Coronary artery (tissue), 2 donors: ENCODE measurements at regions not wholly inside any gene's neighbourhood (a gene's known extent, or its start where the extent isn't known, plus 50 kb on each side); places are given as distances from the start of the nearest gene placed in this dataset.

ENCODE experiments used
- DNase-seq: peaks from one replicate; pipeline ENCODE4 v3.0.0-alpha.2; 2017; ENCODE audit warnings: low spot score
- H3K27ac ChIP-seq, 2 donors: fragments of 200-600 bp; sonication (generic); one replicate each; pipeline ENCODE4 v1.5.1; 2016 to 2019
- H3K4me3 ChIP-seq: fragments of 200-600 bp; sonication (generic); 2 replicates; pipeline ENCODE4 v1.5.1; 2016; ENCODE audit warnings: mild to moderate bottlenecking, moderate library complexity
- CTCF ChIP-seq: fragments of 200-600 bp; sonication (generic); IDR thresholded peaks from one replicate; pipeline ENCODE4 v1.5.1; 2019; ENCODE audit warnings: antibody characterized with exemption

- Histone ChIP-seq H3K4me3 (no peak overlapping the region), H3K27ac (no peak overlapping the region)
- DNase-seq, result no peak
- TF ChIP-seq CTCF, result no peak
These were observed 471.9 kb downstream of the TRIML1 start for GRCh38 chr4:188611143-188611542.

GRCh38 chr4:188612659-188613058 is 473.4 kb downstream of the TRIML1 start:
- DNase-seq, result no peak
- no peak for TF ChIP-seq CTCF

GRCh38 chr4:188613976-188614375 is 474.7 kb downstream of the TRIML1 start:
- no peak for DNase-seq
- H3K4me3 ChIP-seq, result no peak overlapping the region
- no peak for TF ChIP-seq CTCF
- no peak overlapping the region for H3K27ac ChIP-seq

More at GRCh38 chr4:188612659-188613058, 473.4 kb downstream of the TRIML1 start:
- Histone ChIP-seq H3K4me3 (no peak overlapping the region), H3K27ac (no peak overlapping the region)

GRCh38 chr4:188619456-188620149 is 480.4 kb downstream of the TRIML1 start:
- TF ChIP-seq CTCF, result no peak
- Histone ChIP-seq H3K27ac (no peak overlapping the region), H3K4me3 (no peak overlapping the region)
- DNase-seq, result no peak

- no peak for DNase-seq
- no peak overlapping the region for H3K4me3 ChIP-seq
- H3K27ac ChIP-seq, result no peak overlapping the region
- TF ChIP-seq CTCF, result no peak
These were observed 481.4 kb downstream of the TRIML1 start for GRCh38 chr4:188620608-188621007.

- TF ChIP-seq CTCF, result no peak
- H3K27ac ChIP-seq, result no peak overlapping the region
- no peak for DNase-seq
- H3K4me3 ChIP-seq, result no peak overlapping the region
These were observed 484.1 kb downstream of the TRIML1 start for GRCh38 chr4:188623314-188623854.

- Histone ChIP-seq H3K27ac (no peak overlapping the region), H3K4me3 (no peak overlapping the region)
- DNase-seq, result no peak
- TF ChIP-seq CTCF, result no peak
These were observed 485.1 kb downstream of the TRIML1 start for GRCh38 chr4:188624370-188624769.
